Adrenal gland (tissue), 9 donors: ENCODE measurements at regions not wholly inside any gene's neighbourhood (a gene's known extent, or its start where the extent isn't known, plus 50 kb on each side); places are given as distances from the start of the nearest gene placed in this dataset.

Experiments
- DNase-seq, 7 donors: peaks; one replicate each; pipeline ENCODE4 v3.0.0-alpha.2; 2019 to 2020
- H3K27ac ChIP-seq, 5 donors: fragments of 200-600 bp; sonication (generic) in 4 of 5; 1 replicate in 3 of 5; 2 replicates in 2 of 5; pipeline versions ENCODE4 v1.5.1 to v1.8.0; 2016 to 2020; ENCODE audit warnings: mild to moderate bottlenecking in 1 of 5
- H3K27me3 ChIP-seq: fragments of 200-600 bp; 2 replicates; pipeline ENCODE4 v1.8.0; 2021
- H3K36me3 ChIP-seq, 2 donors: fragments of 200-600 bp; replicated peaks in 1 of 2; 1 replicate in 1 of 2; 2 replicates in 1 of 2; pipeline versions ENCODE4 v1.5.1 to v1.8.0; 2018 to 2022
- H3K4me1 ChIP-seq, 2 donors: fragments of 200-600 bp; replicated peaks in 1 of 2; 1 replicate in 1 of 2; 2 replicates in 1 of 2; pipeline versions ENCODE4 v1.5.1 to v1.8.0; 2018 to 2021
- H3K4me3 ChIP-seq, 4 donors: fragments of 200-600 bp; sonication (generic) in 3 of 4; one replicate each; pipeline ENCODE4 v1.5.1; 2016 to 2018
- H3K9me3 ChIP-seq, 3 donors: fragments of 200-600 bp; sonication (generic) in 1 of 3; replicated peaks in 1 of 3; 1 replicate in 2 of 3; 2 replicates in 1 of 3; pipeline versions ENCODE4 v1.5.1 to v1.8.0; 2016 to 2021
- POLR2A ChIP-seq, 2 donors: fragments of 450-650 bp; IDR thresholded peaks; one replicate each; pipeline ENCODE4 v1.6.1; 2017; ENCODE audit warnings: antibody characterized with exemption in 2 of 2, mild to moderate bottlenecking in 2 of 2, moderate library complexity in 1 of 2
- WGBS, 4 donors: extraction: QIAGEN DNeasy Blood & Tissue Kit in 2 of 4; methylation state at CpG; one replicate each; pipeline versions ENCODE4 v1.1.5 to v1.1.7; 2013 to 2017; 5-methylcytosine and 5-hydroxymethylcytosine counted together
- intact Hi-C, 2 donors: fragments of 100-400 bp; cut with DNase I; formaldehyde crosslinking; loops; one replicate each; pipeline versions ENCODE4 v1.14.1 to v1.15.0; 2022 to 2023
- TF ChIP-seq, protein P1 (sequence below), 6 experiments: fragments of 450-650 bp in 4 of 6; fragments of 200-600 bp in 2 of 6; sonication (generic) in 1 of 6; IDR thresholded peaks; 1 replicate in 5 of 6; 2 replicates in 1 of 6; pipeline versions ENCODE4 v1.5.1 to v1.8.0; 2016 to 2021; ENCODE audit warnings: antibody characterized with exemption in 6 of 6, mild to moderate bottlenecking in 2 of 6, moderate library complexity in 1 of 6
- donor health status: healthy with polysubstance abuse.
- donor health status: Bipolar disorder and iron deficiency.
- donor health status: DM: yes; HTN: yes; CAD: no.
- donor health status: DM: no; HTN: no; CAD: no.
- donor health status: DM: no; HTN: no; CAD: no.

DNA sequence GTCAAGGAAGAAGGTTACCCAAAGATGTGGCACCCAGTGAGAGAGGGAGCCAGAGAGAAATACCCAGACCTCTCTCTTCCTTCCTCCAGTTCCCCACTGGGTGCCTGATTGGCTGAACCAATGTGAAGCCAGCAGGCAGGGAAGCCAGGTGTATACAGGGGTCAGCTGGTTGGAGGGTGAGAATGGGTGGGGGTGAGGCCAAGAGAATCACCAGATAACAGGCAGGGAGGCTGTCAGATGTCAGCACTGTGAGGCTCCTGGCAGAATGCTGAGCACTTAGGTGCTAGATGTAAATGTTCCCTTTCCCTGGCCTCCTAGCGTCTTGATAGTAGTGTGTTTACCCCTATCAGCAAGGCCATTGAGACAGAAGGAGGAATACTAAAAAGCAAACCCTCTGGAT, 104.0 kb upstream of the MGAT5 start:
- DNase-seq, result no peak
- TF ChIP-seq, protein P1, sequence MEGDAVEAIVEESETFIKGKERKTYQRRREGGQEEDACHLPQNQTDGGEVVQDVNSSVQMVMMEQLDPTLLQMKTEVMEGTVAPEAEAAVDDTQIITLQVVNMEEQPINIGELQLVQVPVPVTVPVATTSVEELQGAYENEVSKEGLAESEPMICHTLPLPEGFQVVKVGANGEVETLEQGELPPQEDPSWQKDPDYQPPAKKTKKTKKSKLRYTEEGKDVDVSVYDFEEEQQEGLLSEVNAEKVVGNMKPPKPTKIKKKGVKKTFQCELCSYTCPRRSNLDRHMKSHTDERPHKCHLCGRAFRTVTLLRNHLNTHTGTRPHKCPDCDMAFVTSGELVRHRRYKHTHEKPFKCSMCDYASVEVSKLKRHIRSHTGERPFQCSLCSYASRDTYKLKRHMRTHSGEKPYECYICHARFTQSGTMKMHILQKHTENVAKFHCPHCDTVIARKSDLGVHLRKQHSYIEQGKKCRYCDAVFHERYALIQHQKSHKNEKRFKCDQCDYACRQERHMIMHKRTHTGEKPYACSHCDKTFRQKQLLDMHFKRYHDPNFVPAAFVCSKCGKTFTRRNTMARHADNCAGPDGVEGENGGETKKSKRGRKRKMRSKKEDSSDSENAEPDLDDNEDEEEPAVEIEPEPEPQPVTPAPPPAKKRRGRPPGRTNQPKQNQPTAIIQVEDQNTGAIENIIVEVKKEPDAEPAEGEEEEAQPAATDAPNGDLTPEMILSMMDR (IDR thresholded peaks at IDR 0.05), result no peak
- no peak for TF ChIP-seq POLR2A (IDR thresholded peaks at IDR 0.05)
- intact Hi-C loops, result no loop called here
- H3K36me3 ChIP-seq, result no peaks in the 10 kb centered on the region
- H3K27me3 ChIP-seq, result no peaks in the 10 kb centered on the region
- H3K4me3 ChIP-seq, result no peak overlapping the region
- WGBS, 4 donors, result 38 to 70% (median 50%) methylated on average over 1 of the region's 1 CpG; no CpG with 5 or more reads in 1 of the 4 donors
- H3K27ac ChIP-seq, result no peak overlapping the region
- H3K9me3 ChIP-seq, result no peaks in the 10 kb centered on the region
- peaks cover 0 to 15% of the 10 kb centered on the region in 2 donors for H3K4me1 ChIP-seq

DNA sequence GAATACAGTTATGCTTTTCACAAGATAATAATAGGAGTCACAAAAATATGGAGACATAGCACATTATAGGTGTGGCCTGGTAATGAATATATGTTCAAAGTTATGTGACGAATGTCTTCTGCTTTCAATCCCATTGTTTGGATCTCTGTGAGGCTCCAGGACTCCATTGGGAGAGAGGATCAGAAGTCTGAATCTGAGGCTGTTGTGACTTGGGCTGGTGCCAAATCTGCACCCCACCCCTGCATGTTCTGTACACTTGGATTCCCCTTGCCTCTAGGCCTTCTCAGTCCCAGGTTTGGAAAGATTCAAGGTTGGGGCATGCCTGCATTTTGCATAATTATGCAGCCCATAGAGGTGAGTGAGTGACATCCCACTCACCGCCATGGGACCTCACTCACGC, 103.1 kb upstream of the MGAT5 start:
- TF ChIP-seq, protein P1 (IDR thresholded peaks at IDR 0.05), result no peak
- TF ChIP-seq POLR2A (IDR thresholded peaks at IDR 0.05), result no peak
- intact Hi-C loops, result no loop called here
- Histone ChIP-seq H3K36me3 (no peaks in the 10 kb centered on the region), H3K4me1 (peaks cover 0 to 15% of the 10 kb centered on the region in 2 donors), H3K27me3 (no peaks in the 10 kb centered on the region), H3K9me3 (no peaks in the 10 kb centered on the region), H3K4me3 (no peak overlapping the region), H3K27ac (no peak overlapping the region)
- no peak for DNase-seq
- WGBS, 4 donors, result 95 to 100% (median 99%) methylated on average over 3 of the region's 3 CpGs

DNA sequence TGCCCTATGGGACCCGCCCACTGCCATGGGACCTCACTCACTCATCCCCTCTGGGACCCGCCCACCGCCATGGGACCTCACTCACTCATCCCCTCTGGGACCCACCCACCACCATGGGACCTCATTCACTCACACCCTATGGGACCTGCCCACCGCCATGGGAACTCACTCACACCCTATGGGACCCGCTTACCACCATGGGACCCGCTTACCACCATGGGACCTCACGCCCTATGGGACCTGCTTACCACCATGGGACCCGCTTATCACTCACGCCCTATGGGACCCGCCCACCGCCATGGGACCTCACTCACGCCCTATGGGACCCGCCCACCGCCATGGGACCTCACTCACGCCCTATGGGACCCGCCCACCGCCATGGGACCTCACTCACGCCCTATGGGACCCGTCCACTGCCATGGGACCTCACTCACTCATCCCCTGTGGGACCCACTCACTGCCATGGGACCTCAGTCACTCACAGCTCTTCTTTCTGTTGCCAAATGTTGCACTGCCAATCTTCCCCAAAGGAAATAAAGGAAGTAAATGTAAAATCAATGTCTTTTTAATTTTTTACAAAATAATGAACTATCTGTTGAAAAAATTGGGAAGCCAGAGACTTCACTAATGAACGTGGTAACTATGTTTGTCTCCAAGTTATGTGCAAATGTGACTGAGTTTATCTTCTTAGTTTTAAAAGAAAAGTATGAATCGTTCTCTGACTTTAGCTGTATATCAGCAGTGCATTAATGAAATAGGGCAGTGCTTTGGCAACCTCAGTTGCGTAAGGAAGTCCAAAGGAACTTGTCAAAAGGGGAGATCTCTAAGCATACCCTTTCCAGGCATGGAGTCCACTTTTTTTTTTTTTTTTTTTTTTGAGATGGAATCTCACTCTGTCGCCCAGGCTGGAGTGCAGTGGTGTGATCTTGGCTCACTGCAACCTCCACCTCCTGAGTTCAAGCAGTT, 101.5 kb upstream of the MGAT5 start:
- TF ChIP-seq POLR2A (IDR thresholded peaks at IDR 0.05), result no peak
- TF ChIP-seq, protein P1 (IDR thresholded peaks at IDR 0.05), result no peak
- Histone ChIP-seq H3K4me3 (no peak overlapping the region), H3K27ac (no peak overlapping the region), H3K36me3 (no peaks in the 10 kb centered on the region), H3K27me3 (no peaks in the 10 kb centered on the region), H3K4me1 (peaks cover 0 to 15% of the 10 kb centered on the region in 2 donors), H3K9me3 (no peaks in the 10 kb centered on the region)
- no peak for DNase-seq
- intact Hi-C loops, result no loop called here
- WGBS, 4 donors, result 92 to 96% (median 94%) methylated on average over 19 to 23 of the region's 23 CpGs

DNA sequence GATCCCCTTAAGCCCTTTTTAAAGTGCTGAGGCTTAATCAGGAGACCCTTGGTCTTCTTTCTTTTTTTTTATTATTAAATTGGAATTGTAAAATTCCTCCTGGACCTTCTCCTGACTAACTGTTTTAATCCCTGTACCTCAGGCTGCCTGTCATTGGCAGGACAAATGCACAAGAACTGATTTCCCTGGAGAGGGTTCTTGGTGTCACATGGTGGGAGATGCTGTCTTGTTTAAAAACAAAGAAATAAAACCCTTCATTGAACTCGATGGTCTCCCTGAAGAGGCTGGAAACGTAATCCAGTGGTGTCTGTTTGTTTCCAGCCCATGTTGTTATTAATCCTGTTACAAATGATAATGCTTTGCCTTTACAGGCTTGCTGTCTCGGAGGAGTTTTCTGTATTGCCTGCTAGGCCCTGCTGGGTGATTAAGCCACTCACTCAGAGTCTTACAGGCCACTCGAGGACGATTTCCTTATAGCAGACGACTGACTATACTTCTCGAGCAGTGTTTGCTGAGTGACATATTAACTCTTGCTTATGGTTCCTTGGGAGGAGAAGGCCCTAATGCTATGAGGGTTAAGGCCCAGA, 100.5 kb upstream of the MGAT5 start:
- intact Hi-C loops, result no loop called here
- no peak overlapping the region for H3K4me3 ChIP-seq
- H3K27ac ChIP-seq, result no peak overlapping the region
- no peak for DNase-seq
- H3K27me3 ChIP-seq, result no peaks in the 10 kb centered on the region
- TF ChIP-seq, protein P1 (IDR thresholded peaks at IDR 0.05), result no peak
- TF ChIP-seq POLR2A (IDR thresholded peaks at IDR 0.05), result no peak
- H3K4me1 ChIP-seq, result peaks cover 0 to 9% of the 10 kb centered on the region in 2 donors
- no peaks in the 10 kb centered on the region for H3K9me3 ChIP-seq
- WGBS, 4 donors, result 75 to 94% (median 87%) methylated on average over 7 of the region's 7 CpGs
- no peaks in the 10 kb centered on the region for H3K36me3 ChIP-seq
